ENCODE measurements at regions not wholly inside any gene's neighbourhood (a gene's known extent, or its start where the extent isn't known, plus 50 kb on each side); places are given as distances from the start of the nearest gene placed in this dataset.

DNA sequence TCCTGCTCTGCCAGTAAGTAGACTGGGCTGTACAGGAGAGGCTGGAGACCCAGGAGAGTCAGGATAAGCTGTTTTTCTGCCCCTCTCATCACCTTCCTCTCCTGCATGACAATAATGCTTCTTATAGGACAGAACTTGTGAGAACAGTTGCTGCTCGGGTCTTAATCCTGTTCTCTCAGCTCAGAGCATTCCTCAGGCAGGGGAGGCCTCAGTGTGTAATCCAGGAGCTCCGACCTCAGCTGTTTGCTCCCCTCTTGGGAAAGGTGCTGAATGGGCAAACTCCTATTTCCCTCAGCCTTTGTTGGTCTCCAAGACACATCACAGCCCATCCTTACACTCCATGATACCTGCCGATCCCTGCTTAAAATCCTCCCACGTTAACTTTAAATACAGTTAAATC is 134.9 kb upstream of the LRFN2 start:
- no peak overlapping the region for H3K23ac ChIP-seq (ENCODE audit: insufficient read length)
- no peak overlapping the region for H4K91ac ChIP-seq (replicated peaks; ENCODE audit: insufficient read length, low read length)
- H3K36me3 ChIP-seq (ENCODE audit: control insufficient read depth in 2 of 4, insufficient read depth in 4 of 4, low read length in 3 of 4), result no peaks in the 10 kb centered on the region
- no peak overlapping the region for H3K56ac ChIP-seq (replicated peaks; ENCODE audit: insufficient read length, low read depth, low read length)
- H2AFZ ChIP-seq (ENCODE audit: low read length), result no peak overlapping the region
- peaks cover 4% of the 10 kb centered on the region; the same call in 1 of the 2 replicates for H3K23me2 ChIP-seq (ENCODE audit: low read depth, low read length)
- no peak overlapping the region for H3K4ac ChIP-seq (replicated peaks; ENCODE audit: insufficient read length, low read depth, low read length)
- no peak overlapping the region for H4K8ac ChIP-seq (ENCODE audit: extremely low read depth, insufficient read depth, low read length)
- no peak overlapping the region for H2BK120ac ChIP-seq (replicated peaks; ENCODE audit: low read depth, low read length)
- no peak overlapping the region for H2BK20ac ChIP-seq (ENCODE audit: low read length)
- no peaks in the 10 kb centered on the region for H3K79me2 ChIP-seq (ENCODE audit: control insufficient read depth in 1 of 2, insufficient read depth in 2 of 2, low read length in 2 of 2)
- no peaks in the 10 kb centered on the region for H3K79me1 ChIP-seq (ENCODE audit: low read depth, low read length)
- POLR2A ChIA-PET (ENCODE audit: partially characterized antibody), result no interaction called here
- peaks cover 4 to 12% (median 8%) of the 10 kb centered on the region in 4 experiments for H3K4me1 ChIP-seq (replicated peaks in 1 of 4; ENCODE audit: control insufficient read depth in 3 of 4, insufficient read depth in 4 of 4, low read length in 3 of 4)
- WGBS, 2 experiments (ENCODE audit: extremely low coverage in 1 of 2, insufficient coverage in 1 of 2, insufficient read length in 1 of 2, insufficient replicate concordance in 2 of 2, low coverage in 1 of 2, low lambda C conversion rate in 2 of 2, missing lambda C conversion rate in 1 of 2), result 79% methylated on average over 4 of the region's 4 CpGs; no CpG with 5 or more reads in 1 of the 2 experiments
- FAIRE-seq (no peak), DNase-seq (ENCODE audit: low read depth in 1 of 2, low spot score in 2 of 2) (no peak)
- no peak overlapping the region for H3K4me3 ChIP-seq (ENCODE audit: extremely low read depth in 1 of 4, insufficient read depth in 2 of 4, low read depth in 3 of 4, low read length in 4 of 4)
- no peak overlapping the region for H2BK5ac ChIP-seq (ENCODE audit: low read depth, low read length)
- H3K27ac ChIP-seq (ENCODE audit: low read depth, low read length), result no peak overlapping the region
- no peak overlapping the region for H3K4me2 ChIP-seq (ENCODE audit: insufficient read depth in 1 of 2, low read depth in 2 of 2, low read length in 2 of 2)
- H3K27me3 ChIP-seq (replicated peaks in 1 of 4; ENCODE audit: control insufficient read depth in 3 of 4, extremely low read depth in 1 of 4, insufficient read depth in 3 of 4, low read length in 3 of 4), result no peaks in the 10 kb centered on the region; a peak in 1 of 7 replicates
- CTCF ChIA-PET (ENCODE audit: partially characterized antibody), result interaction anchor here (0.7 to 1.7 kb wide), 5 partner anchors 9 to 374 kb away, joined by 3 to 4 read pairs (median 3); no protein-coding TSS in a partner anchor
- H3K9me3 ChIP-seq (ENCODE audit: insufficient read depth in 2 of 2, low read depth in 1 of 2, low read length in 1 of 2), result no peaks in the 10 kb centered on the region
- no peaks in the 10 kb centered on the region for H4K20me1 ChIP-seq (replicated peaks in 1 of 2; ENCODE audit: control insufficient read depth in 1 of 2, insufficient read depth in 2 of 2, low read length in 2 of 2)
- H4K5ac ChIP-seq (ENCODE audit: insufficient read length, low read depth, low read length), result no peak overlapping the region
- H2BK12ac ChIP-seq (ENCODE audit: low read depth, low read length), result no peak overlapping the region
- no peak overlapping the region for H2BK15ac ChIP-seq (ENCODE audit: low read length)
- H3K14ac ChIP-seq (ENCODE audit: insufficient read length), result no peak overlapping the region
- H3K9ac ChIP-seq (replicated peaks in 1 of 4; ENCODE audit: extremely low read depth in 1 of 4, low read depth in 3 of 4, low read length in 3 of 4), result no peak overlapping the region
- no peak overlapping the region for H3K18ac ChIP-seq (ENCODE audit: extremely low read depth, low read length)
- no peak overlapping the region for H2AK5ac ChIP-seq (ENCODE audit: low read depth, low read length)
- no peak for TF ChIP-seq POU5F1 (IDR thresholded peaks at IDR 0.05; ENCODE audit: low read depth, low read length)
- TF ChIP-seq KDM1A (IDR thresholded peaks at IDR 0.05; ENCODE audit: borderline replicate concordance, low read length), result no peak
- TF ChIP-seq, protein P1, sequence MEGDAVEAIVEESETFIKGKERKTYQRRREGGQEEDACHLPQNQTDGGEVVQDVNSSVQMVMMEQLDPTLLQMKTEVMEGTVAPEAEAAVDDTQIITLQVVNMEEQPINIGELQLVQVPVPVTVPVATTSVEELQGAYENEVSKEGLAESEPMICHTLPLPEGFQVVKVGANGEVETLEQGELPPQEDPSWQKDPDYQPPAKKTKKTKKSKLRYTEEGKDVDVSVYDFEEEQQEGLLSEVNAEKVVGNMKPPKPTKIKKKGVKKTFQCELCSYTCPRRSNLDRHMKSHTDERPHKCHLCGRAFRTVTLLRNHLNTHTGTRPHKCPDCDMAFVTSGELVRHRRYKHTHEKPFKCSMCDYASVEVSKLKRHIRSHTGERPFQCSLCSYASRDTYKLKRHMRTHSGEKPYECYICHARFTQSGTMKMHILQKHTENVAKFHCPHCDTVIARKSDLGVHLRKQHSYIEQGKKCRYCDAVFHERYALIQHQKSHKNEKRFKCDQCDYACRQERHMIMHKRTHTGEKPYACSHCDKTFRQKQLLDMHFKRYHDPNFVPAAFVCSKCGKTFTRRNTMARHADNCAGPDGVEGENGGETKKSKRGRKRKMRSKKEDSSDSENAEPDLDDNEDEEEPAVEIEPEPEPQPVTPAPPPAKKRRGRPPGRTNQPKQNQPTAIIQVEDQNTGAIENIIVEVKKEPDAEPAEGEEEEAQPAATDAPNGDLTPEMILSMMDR (IDR thresholded peaks at IDR 0.05; ENCODE audit: control extremely low read depth in 1 of 3, insufficient read depth in 1 of 3, low read depth in 1 of 3, low read length in 3 of 3), result no peak
- TF ChIP-seq RBBP5 (IDR thresholded peaks at IDR 0.05; ENCODE audit: borderline replicate concordance, low read depth, low read length), result no peak
- TF ChIP-seq NRF1 (IDR thresholded peaks at IDR 0.05; ENCODE audit: low read depth, low read length), result no peak
- TF ChIP-seq HDAC2 (IDR thresholded peaks at IDR 0.05; ENCODE audit: borderline replicate concordance in 1 of 2, low read depth in 2 of 2, low read length in 2 of 2), result no peak
- no peak for TF ChIP-seq EP300 (IDR thresholded peaks at IDR 0.05; ENCODE audit: borderline replicate concordance in 1 of 2, low read depth in 2 of 2, low read length in 2 of 2)
- no peak for TF ChIP-seq CHD2 (IDR thresholded peaks at IDR 0.05; ENCODE audit: low read length)
- no peak for TF ChIP-seq EZH2 (IDR thresholded peaks at IDR 0.05; ENCODE audit: low read depth, low read length, severe bottlenecking)
- TF ChIP-seq, protein P2, sequence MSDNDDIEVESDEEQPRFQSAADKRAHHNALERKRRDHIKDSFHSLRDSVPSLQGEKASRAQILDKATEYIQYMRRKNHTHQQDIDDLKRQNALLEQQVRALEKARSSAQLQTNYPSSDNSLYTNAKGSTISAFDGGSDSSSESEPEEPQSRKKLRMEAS (IDR thresholded peaks at IDR 0.05), result no peak
- no peak for TF ChIP-seq ASH2L (IDR thresholded peaks at IDR 0.05; ENCODE audit: low read length)
